ENCODE measurements at regions not wholly inside any gene's neighbourhood (a gene's known extent, or its start where the extent isn't known, plus 50 kb on each side); places are given as distances from the start of the nearest gene placed in this dataset.

- TF ChIP-seq POLR2AphosphoS5 (IDR thresholded peaks at IDR 0.05; ENCODE audit: low read depth, low read length) (no peak), TAF1 (IDR thresholded peaks at IDR 0.05; ENCODE audit: low read depth, low read length) (no peak)
These were observed 349.9 kb downstream of the FBXW7 start for GRCh38 chr4:152185786-152186550.

All from GM12891 (cell line).